ENCODE measurements at regions not wholly inside any gene's neighbourhood (a gene's known extent, or its start where the extent isn't known, plus 50 kb on each side); places are given as distances from the start of the nearest gene placed in this dataset.

DNA sequence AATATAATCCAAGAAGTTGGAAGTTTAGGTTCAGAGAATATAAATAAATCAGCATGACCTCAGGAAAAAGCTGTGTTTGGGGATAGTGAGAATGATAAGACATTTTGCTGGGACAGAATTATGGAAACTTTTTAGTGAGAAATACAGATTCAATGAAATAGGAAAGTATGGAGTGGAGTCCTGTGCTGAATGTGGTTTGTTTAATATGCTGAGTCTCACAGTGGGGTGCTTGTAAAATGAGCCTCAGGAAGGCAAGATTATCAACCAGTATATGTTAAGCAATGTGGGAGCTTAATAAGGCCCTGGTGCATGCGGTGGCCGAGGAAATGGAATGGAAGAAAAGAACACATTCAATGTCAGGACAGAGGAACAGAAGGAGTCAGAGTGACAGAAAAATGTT lies 1554.7 kb upstream of the TENM3 start:
- H3K27ac Mint-ChIP-seq = no peak overlapping the region
- H3K9me3 Mint-ChIP-seq = peaks cover 3% of the 10 kb centered on the region
- H3K4me3 Mint-ChIP-seq = no peak overlapping the region
- no peaks in the 10 kb centered on the region for H3K4me1 Mint-ChIP-seq (ENCODE audit: low read depth)
- DNase-seq = no peak
- H3K36me3 Mint-ChIP-seq (ENCODE audit: low read depth) = no peaks in the 10 kb centered on the region
- H3K27me3 Mint-ChIP-seq = no peaks in the 10 kb centered on the region

DNA sequence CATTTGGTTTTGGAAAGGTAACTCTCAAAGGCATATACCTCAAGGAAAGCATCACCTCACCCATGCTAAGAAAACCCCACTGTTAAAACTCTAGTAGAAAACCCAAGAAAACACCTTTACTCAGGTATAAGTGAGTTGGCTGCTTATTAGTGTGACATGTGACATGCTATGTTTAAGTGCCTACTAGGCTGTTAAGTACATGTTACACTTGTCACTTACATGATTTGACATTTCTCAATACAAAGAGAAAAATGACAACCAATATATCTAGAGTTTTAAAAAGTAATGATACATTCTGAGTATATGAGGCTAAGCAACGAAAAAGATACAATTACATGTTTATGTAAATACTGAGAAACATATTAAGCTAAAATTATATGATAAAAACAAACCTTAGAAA lies 1548.3 kb upstream of the TENM3 start:
- Mint-ChIP-seq H3K27me3 (no peaks in the 10 kb centered on the region), H3K36me3 (ENCODE audit: low read depth) (no peaks in the 10 kb centered on the region), H3K9me3 (peaks cover 10% of the 10 kb centered on the region), H3K4me1 (ENCODE audit: low read depth) (no peaks in the 10 kb centered on the region), H3K4me3 (no peak overlapping the region), H3K27ac (no peak overlapping the region)
- no peak for DNase-seq

DNA sequence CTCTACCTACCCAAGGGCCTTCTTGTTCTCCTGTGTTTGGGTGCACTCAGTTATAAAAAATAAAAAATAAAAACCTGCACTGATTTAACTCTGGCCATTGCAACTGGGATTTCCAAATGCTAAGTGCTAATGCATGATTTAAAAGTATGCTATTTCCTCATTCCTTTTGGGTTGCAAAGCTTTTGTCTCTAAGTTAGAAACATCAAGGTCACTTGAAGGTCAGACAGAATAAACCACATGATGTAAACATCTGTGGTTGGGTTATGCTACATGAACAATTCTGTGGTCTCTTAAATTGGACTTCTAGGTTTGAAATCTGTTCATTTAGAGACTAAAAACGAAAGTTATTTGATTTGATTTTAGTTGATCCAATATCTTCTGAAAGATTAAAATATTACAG lies 1547.4 kb upstream of the TENM3 start:
- Mint-ChIP-seq H3K9me3 (peaks cover 10% of the 10 kb centered on the region), H3K27ac (no peak overlapping the region), H3K36me3 (ENCODE audit: low read depth) (no peaks in the 10 kb centered on the region), H3K4me1 (ENCODE audit: low read depth) (no peaks in the 10 kb centered on the region), H3K4me3 (no peak overlapping the region), H3K27me3 (no peaks in the 10 kb centered on the region)
- DNase-seq = no peak

DNA sequence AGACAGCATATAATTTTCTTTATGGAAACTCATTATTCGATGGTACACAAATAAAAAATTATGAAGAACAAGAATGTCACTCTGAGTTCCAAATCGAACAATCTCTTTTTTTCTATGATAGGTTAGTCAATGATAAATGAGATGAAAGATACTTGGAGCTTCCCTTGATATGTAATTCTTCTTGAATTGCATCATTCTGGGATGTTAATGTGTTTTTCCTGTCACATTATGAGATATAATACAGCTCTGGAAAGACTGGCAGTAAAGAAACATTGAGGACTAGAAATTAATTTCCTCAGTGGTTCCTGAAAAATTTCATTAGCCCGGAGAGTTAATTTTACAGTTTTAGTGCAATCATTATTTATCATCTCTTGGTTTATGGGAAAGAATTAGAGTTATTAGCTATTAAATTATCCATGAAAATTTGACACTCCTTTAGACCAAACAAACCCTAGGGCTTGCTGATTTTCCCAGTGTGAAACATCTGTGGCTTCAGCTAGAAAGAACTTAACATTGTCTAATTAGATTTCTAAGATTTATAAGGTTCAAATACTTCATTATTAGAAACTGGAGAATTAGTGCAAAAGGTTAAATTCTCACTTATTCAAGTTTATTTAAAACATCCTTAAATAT lies 1546.6 kb upstream of the TENM3 start:
- H3K9me3 Mint-ChIP-seq = peaks cover 10% of the 10 kb centered on the region

DNA sequence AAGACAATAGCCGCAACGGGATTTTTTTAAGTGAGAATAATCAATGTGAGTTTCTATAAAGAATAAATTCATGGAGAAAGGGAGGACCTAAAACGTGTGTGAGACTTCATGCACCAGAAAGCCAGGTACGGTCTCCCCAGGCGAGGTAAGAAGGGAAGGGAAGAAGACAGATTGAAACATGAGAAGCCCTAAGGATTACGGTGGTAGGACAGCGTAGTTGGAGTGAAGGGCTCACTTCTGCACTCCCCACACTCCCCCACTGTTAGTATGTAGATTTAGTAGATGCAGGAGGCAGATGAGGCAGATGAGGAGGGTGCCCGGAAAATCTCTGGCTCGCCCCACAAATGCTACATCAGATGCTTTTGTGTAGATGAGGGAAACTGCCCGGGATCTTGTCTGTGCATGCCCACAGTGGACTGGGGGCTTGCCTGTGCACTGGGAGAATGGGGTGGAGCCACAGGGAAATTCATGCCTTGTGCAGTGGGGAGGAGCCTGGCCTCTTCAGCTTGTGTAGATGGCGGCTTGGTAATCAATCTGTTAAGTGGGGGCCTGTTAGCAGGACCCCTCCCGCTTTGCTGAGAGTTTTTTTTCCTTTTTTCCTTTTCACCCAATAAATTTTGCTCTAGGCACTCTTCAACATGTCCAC lies 1544.5 kb upstream of the TENM3 start:
- Mint-ChIP-seq H3K27ac (no peak overlapping the region), H3K9me3 (peaks cover 7% of the 10 kb centered on the region), H3K36me3 (ENCODE audit: low read depth) (no peaks in the 10 kb centered on the region), H3K4me3 (no peak overlapping the region), H3K4me1 (ENCODE audit: low read depth) (no peaks in the 10 kb centered on the region), H3K27me3 (no peaks in the 10 kb centered on the region)
- no peak for DNase-seq

More for the DNA sequence above, 1546.6 kb upstream of the TENM3 start:
- no peak overlapping the region for H3K27ac Mint-ChIP-seq
- no peaks in the 10 kb centered on the region for H3K36me3 Mint-ChIP-seq (ENCODE audit: low read depth)
- H3K4me3 Mint-ChIP-seq = no peak overlapping the region
- H3K4me1 Mint-ChIP-seq (ENCODE audit: low read depth) = no peaks in the 10 kb centered on the region
- H3K27me3 Mint-ChIP-seq = no peaks in the 10 kb centered on the region
- DNase-seq = no peak

DNA sequence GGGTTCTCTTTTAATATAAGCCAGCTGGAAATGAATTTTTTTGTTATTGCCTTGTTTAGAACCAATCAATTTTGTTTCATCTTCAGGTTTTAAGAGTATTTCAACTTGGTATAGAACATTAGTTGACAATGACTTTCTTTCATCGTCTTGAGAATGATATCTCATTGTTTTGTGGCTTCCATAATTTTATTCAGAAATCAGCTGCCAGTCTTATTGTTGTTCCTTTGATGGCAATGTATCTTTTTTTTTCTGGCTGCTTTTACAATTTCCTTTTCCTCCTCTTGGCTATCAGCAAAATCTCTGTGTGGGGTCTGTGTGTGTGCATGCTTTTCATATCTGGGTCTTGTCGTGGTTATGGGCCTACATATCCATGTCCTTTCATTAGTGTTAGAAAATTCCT lies 1536.4 kb upstream of the TENM3 start:
- Mint-ChIP-seq H3K4me1 (ENCODE audit: low read depth) (no peaks in the 10 kb centered on the region), H3K36me3 (ENCODE audit: low read depth) (no peaks in the 10 kb centered on the region), H3K27ac (no peak overlapping the region), H3K4me3 (no peak overlapping the region), H3K27me3 (no peaks in the 10 kb centered on the region), H3K9me3 (peaks cover 9% of the 10 kb centered on the region)
- DNase-seq = no peak

DNA sequence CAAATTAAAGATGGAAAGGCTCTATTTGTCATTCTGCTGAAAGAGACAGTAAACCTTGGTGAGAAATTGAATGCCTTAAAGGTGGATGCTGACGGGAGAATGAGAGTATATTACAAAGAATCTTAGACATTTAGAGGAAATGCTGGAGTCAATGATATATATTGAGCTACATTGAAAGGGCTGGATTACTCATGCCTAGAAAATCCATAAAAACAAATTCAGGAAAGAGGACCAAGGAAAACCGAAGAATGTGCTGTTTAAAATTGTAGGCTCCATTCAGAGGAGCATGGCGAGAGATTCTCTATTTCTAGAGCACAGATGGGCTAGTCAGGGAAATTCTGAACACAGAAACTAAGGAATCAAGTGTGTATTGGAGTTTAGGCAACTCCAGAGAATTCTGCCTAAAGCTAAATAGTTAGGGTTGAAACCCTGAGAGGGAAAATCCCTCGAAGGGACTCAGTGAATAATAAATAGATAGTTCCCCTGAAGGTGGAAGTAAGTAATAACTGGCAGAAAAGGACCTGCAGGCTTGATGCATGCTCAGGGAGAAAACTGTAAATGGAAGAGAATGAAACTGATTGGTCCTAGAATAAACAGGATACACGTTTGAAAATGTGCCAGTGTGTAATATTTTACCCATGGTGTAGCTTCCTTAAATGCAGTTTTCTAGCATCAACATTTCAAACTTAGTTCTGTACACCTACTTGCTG lies 1532.4 kb upstream of the TENM3 start:
- no peaks in the 10 kb centered on the region for H3K4me1 Mint-ChIP-seq (ENCODE audit: low read depth)
- H3K27ac Mint-ChIP-seq = no peak overlapping the region
- H3K4me3 Mint-ChIP-seq = no peak overlapping the region
- no peaks in the 10 kb centered on the region for H3K27me3 Mint-ChIP-seq
- peaks cover 15% of the 10 kb centered on the region for H3K9me3 Mint-ChIP-seq
- no peaks in the 10 kb centered on the region for H3K36me3 Mint-ChIP-seq (ENCODE audit: low read depth)
- no peak for DNase-seq

DNA sequence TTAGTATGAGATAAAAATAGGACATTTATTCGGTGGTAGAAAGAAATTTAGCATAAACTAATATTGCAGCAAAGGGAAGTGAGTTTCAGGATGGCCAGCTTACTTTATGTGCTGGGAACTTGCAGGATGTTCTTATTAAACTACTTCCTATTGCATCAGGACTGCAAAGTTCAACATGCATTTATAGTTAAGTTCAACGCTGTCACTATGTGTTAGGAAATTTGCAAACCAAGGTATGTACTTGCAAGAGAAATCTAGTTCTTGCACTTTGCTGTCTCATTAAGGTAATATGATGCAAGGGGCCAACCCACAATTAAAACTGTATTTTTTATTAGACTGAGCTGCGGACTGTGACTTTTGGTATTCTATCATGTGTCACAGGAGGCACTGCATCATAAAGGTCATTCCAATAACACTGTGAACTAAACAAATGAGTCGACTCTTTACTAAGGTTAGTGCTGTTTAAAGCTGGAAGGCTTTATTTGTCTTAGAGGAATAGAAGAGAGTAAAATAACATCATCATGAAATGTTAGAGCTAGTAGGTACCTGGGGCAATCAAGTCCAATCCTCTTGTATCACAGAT lies 1525.7 kb upstream of the TENM3 start:
- Mint-ChIP-seq H3K27ac (no peak overlapping the region), H3K4me3 (no peak overlapping the region), H3K9me3 (peaks cover 18% of the 10 kb centered on the region), H3K27me3 (no peaks in the 10 kb centered on the region), H3K4me1 (ENCODE audit: low read depth) (no peaks in the 10 kb centered on the region), H3K36me3 (ENCODE audit: low read depth) (no peaks in the 10 kb centered on the region)
- no peak for DNase-seq

DNA sequence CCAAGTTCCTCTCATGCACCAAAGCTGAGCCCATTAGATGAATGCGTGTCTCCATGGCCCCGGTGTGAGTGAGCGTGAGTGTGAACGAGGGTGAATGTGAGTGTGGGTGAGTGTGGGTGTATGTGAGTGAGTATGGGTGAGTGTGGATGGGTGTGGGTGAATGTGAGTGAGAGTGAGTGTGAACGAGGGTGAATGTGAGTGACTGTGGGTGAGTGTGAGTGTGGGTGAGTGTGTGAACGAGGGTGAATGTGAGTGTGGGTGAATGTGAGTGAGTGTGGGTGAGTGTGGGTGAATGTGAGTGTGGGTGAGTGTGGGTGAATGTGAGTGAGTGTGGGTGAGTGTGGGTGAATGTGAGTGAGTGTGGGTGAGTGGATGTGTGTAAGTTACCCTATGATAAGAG lies 1521.8 kb upstream of the TENM3 start:
- no peak overlapping the region for H3K27ac Mint-ChIP-seq

DNA sequence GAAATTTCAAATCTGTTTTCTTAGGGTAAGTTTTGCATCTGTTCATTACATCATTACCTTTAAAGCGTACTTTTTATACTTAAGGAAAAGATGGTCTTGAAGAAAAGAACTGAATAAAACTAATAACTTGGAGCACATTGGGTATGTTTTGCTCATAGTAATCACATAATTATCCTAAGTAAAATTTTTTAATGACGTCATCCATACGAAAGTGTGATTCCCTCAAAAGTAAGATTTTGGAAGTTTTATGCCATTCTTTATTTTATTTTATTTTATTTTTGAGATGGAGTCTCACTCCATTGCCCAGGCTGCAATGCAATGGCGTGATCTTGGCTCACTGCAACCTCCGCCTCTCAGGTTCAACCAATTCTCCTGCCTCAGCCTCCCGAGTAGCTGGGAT lies 1516.6 kb upstream of the TENM3 start:
- no peaks in the 10 kb centered on the region for H3K27me3 Mint-ChIP-seq
- no peak overlapping the region for H3K27ac Mint-ChIP-seq
- H3K9me3 Mint-ChIP-seq = peaks cover 10% of the 10 kb centered on the region
- no peak for DNase-seq
- no peaks in the 10 kb centered on the region for H3K4me1 Mint-ChIP-seq (ENCODE audit: low read depth)
- no peaks in the 10 kb centered on the region for H3K36me3 Mint-ChIP-seq (ENCODE audit: low read depth)
- no peak overlapping the region for H3K4me3 Mint-ChIP-seq

More for the DNA sequence above, 1521.8 kb upstream of the TENM3 start:
- H3K9me3 Mint-ChIP-seq = peaks cover 12% of the 10 kb centered on the region
- H3K36me3 Mint-ChIP-seq (ENCODE audit: low read depth) = no peaks in the 10 kb centered on the region
- no peak for DNase-seq
- H3K4me3 Mint-ChIP-seq = no peak overlapping the region
- H3K27me3 Mint-ChIP-seq = no peaks in the 10 kb centered on the region
- H3K4me1 Mint-ChIP-seq (ENCODE audit: low read depth) = no peaks in the 10 kb centered on the region

DNA sequence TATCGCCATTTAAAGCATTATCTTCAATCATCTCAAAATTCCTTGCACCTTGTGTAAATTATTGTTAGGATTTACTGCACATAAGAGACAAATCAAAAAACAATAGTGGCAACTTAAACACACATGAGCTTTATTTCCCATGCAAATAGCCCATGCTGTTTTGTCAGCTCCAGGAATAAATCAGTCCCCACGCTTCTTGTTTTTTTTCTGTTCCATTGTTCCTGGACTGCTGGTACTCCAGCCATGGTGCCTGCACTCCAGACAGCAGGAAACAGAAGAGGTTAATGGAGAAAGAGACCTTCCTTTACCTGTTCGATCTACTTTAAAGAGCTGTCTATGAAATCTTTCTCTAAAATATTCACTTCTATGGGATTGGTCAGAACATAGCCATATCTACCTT lies 1515.7 kb upstream of the TENM3 start:
- Mint-ChIP-seq H3K4me1 (ENCODE audit: low read depth) (no peaks in the 10 kb centered on the region), H3K4me3 (no peak overlapping the region), H3K36me3 (ENCODE audit: low read depth) (no peaks in the 10 kb centered on the region), H3K27me3 (no peaks in the 10 kb centered on the region), H3K27ac (no peak overlapping the region), H3K9me3 (peaks cover 5% of the 10 kb centered on the region)
- DNase-seq = no peak

DNA sequence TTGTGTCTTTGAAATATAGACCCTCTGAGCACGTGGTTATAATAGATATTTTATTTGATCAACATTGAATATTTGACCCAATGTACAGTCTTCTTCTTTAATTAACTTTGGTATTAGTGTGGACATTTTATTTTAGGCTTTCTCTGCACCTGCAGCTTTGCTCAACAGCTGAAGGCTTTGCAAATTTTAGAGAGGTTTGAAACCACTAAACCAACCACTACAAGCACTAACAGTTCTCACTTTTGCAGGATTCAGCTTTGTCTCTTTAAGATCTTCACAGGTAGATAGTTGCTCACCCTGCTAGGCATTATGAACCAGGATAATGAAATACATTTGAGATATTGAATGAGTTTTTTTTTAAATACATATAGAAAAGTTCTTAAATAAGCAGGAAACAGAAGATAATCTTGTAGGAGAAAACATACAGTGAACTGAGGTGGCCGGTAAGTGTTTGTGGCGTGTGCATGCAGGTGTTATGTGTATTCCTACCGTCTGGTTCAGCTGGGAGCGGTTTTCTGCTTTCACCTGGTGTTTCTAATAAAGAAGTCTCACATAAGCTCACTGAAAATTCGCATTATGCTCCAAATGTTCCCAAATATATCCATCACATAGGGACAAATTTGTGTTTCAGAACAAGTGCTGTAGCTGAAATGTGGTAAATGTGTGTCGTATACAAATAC lies 1508.3 kb upstream of the TENM3 start:
- H3K27me3 Mint-ChIP-seq = no peaks in the 10 kb centered on the region
- no peaks in the 10 kb centered on the region for H3K36me3 Mint-ChIP-seq (ENCODE audit: low read depth)
- H3K27ac Mint-ChIP-seq = no peak overlapping the region
- no peaks in the 10 kb centered on the region for H3K4me1 Mint-ChIP-seq (ENCODE audit: low read depth)
- DNase-seq = no peak
- H3K4me3 Mint-ChIP-seq = no peak overlapping the region
- H3K9me3 Mint-ChIP-seq = peaks cover 5% of the 10 kb centered on the region

DNA sequence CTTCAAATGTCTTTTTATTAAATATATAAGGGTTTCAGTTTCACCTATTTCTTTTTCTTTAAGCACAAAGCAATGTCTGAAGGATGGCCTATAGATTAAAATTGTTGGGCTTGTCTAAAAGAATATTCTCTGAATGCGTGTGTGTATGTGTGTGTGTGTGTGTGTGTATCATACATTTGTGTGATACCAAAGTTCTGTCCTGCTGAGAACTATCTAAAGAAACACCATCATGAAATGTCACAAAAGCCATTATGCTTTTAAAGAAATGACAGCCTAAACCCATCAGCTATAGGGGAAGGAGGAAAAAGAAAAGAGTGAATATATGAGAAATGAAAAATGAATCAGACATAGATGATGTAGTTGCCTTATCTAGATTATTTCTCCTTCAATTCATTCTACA lies 1501.5 kb upstream of the TENM3 start:
- H3K27me3 Mint-ChIP-seq = no peaks in the 10 kb centered on the region
- no peaks in the 10 kb centered on the region for H3K36me3 Mint-ChIP-seq (ENCODE audit: low read depth)
- H3K4me1 Mint-ChIP-seq (ENCODE audit: low read depth) = no peaks in the 10 kb centered on the region
- no peak overlapping the region for H3K27ac Mint-ChIP-seq
- H3K4me3 Mint-ChIP-seq = no peak overlapping the region
- DNase-seq = no peak
- no peaks in the 10 kb centered on the region for H3K9me3 Mint-ChIP-seq

DNA sequence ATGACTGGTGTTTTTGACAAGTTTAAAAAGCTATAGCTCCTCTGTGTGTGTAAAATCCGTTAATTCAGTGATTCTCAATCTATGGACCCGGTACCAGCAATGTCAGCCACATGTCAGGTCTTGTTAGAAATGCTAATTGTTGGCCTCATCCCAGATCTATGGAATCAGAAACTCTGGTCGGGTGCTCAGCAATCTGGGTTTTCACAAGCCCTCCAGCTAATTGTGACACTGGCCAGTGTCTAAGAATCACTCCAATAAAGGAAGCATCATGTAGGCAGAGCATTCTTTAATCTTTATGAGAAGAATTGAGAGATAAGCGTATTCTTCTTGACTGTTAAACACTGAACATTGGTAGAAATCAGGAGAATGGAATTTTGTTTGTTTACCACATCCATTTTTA lies 1498.2 kb upstream of the TENM3 start:
- DNase-seq = no peak
- no peaks in the 10 kb centered on the region for H3K36me3 Mint-ChIP-seq (ENCODE audit: low read depth)
- no peak overlapping the region for H3K27ac Mint-ChIP-seq
- no peak overlapping the region for H3K4me3 Mint-ChIP-seq
- no peaks in the 10 kb centered on the region for H3K9me3 Mint-ChIP-seq
- no peaks in the 10 kb centered on the region for H3K27me3 Mint-ChIP-seq
- no peaks in the 10 kb centered on the region for H3K4me1 Mint-ChIP-seq (ENCODE audit: low read depth)
